ENCODE measurements at regions not wholly inside any gene's neighbourhood (a gene's known extent, or its start where the extent isn't known, plus 50 kb on each side); places are given as distances from the start of the nearest gene placed in this dataset.

- no peaks in the 10 kb centered on the region for H3F3A ChIP-seq (ENCODE audit: insufficient read depth, low read depth)
- no peak overlapping the region for H2AFZ ChIP-seq
- no peak overlapping the region for H3K4me3 ChIP-seq
- no peaks in the 10 kb centered on the region for H4K20me1 ChIP-seq (ENCODE audit: insufficient read depth)
- ChIA-PET POLR2A (ENCODE audit: unreplicated experiment) (no interaction called here), CTCF (no interaction called here)
- H3K9me2 ChIP-seq (ENCODE audit: insufficient read depth) = 0 out of 2 replicates have a peak, but pooled peaks cover 5% of the 10 kb centered on the region
- no peak for DNase-seq
- intact Hi-C loops (cut with micrococcal nuclease; ENCODE audit: unreplicated experiment) = no loop called here
- no peaks in the 10 kb centered on the region for H3K36me3 ChIP-seq (ENCODE audit: low read depth)
- TF ChIP-seq CTCF (conservative IDR thresholded peaks at IDR 0.05) = no peak
- TF ChIP-seq EZH2 (IDR thresholded peaks at IDR 0.05; ENCODE audit: low read depth) = no peak
- no peak overlapping the region for H3K4me2 ChIP-seq
- H3K27me3 ChIP-seq (ENCODE audit: insufficient read depth, low read depth) = no peaks in the 10 kb centered on the region
- H3K27ac ChIP-seq = no peak overlapping the region
- BruUV-seq (replicated peaks) = no TSS peak
- H3K9me3 ChIP-seq (ENCODE audit: insufficient read depth, low read depth) = no peaks in the 10 kb centered on the region
- no peaks in the 10 kb centered on the region for H3K4me1 ChIP-seq (replicated peaks; ENCODE audit: insufficient read depth)
- no peaks in the 10 kb centered on the region for H3K79me2 ChIP-seq (ENCODE audit: low read depth)
Measured at GRCh38 chr10:55273946-55274345, 472.9 kb upstream of the PCDH15 start.

- H3K4me1 ChIP-seq (replicated peaks; ENCODE audit: insufficient read depth) = no peaks in the 10 kb centered on the region
- no peak for DNase-seq
- CTCF ChIA-PET = no interaction called here
- no peaks in the 10 kb centered on the region for H3K36me3 ChIP-seq (ENCODE audit: low read depth)
- no peak overlapping the region for H2AFZ ChIP-seq
- H4K20me1 ChIP-seq (ENCODE audit: insufficient read depth) = no peaks in the 10 kb centered on the region
- no TSS peak for BruUV-seq (replicated peaks)
- H3K4me3 ChIP-seq = no peak overlapping the region
- H3K9me3 ChIP-seq (ENCODE audit: insufficient read depth, low read depth) = no peaks in the 10 kb centered on the region
- no peaks in the 10 kb centered on the region for H3K79me2 ChIP-seq (ENCODE audit: low read depth)
- TF ChIP-seq CTCF (conservative IDR thresholded peaks at IDR 0.05) = no peak
- no peaks in the 10 kb centered on the region for H3F3A ChIP-seq (ENCODE audit: insufficient read depth, low read depth)
- POLR2A ChIA-PET (ENCODE audit: unreplicated experiment) = interaction anchor here (0.5 to 0.6 kb wide), 2 partner anchors 196 to 238 kb away, joined by 3 to 5 read pairs; no protein-coding TSS in a partner anchor
- H3K27ac ChIP-seq = no peak overlapping the region
- H3K4me2 ChIP-seq = no peak overlapping the region
- intact Hi-C loops (cut with micrococcal nuclease; ENCODE audit: unreplicated experiment) = no loop called here
- no peaks in the 10 kb centered on the region for H3K27me3 ChIP-seq (ENCODE audit: insufficient read depth, low read depth)
- 0 out of 2 replicates have a peak, but pooled peaks cover 5% of the 10 kb centered on the region for H3K9me2 ChIP-seq (ENCODE audit: insufficient read depth)
Measured at GRCh38 chr10:55272886-55273285, 471.9 kb upstream of the PCDH15 start.

GRCh38 chr10:55266797-55267196 is 465.8 kb upstream of the PCDH15 start:
- H3K9me2 ChIP-seq (ENCODE audit: insufficient read depth) = no peaks in the 10 kb centered on the region
- H3K79me2 ChIP-seq (ENCODE audit: low read depth) = no peaks in the 10 kb centered on the region
- no peak overlapping the region for H3K4me2 ChIP-seq
- no peaks in the 10 kb centered on the region for H3K27me3 ChIP-seq (ENCODE audit: insufficient read depth, low read depth)
- no peaks in the 10 kb centered on the region for H3K9me3 ChIP-seq (ENCODE audit: insufficient read depth, low read depth)
- no peak overlapping the region for H3K4me3 ChIP-seq
- no peaks in the 10 kb centered on the region for H3K36me3 ChIP-seq (ENCODE audit: low read depth)
- ChIA-PET POLR2A (ENCODE audit: unreplicated experiment) (no interaction called here), CTCF (interaction anchor here (0.6 kb wide), 1 partner anchor 681 kb away, joined by 4 read pairs; no protein-coding TSS in a partner anchor)
- no peaks in the 10 kb centered on the region for H4K20me1 ChIP-seq (ENCODE audit: insufficient read depth)
- no peak overlapping the region for H3K27ac ChIP-seq
- TF ChIP-seq CTCF (conservative IDR thresholded peaks at IDR 0.05) (no peak), EZH2 (IDR thresholded peaks at IDR 0.05; ENCODE audit: low read depth) (no peak)
- no TSS peak for BruUV-seq (replicated peaks)
- intact Hi-C loops (cut with micrococcal nuclease; ENCODE audit: unreplicated experiment) = loop anchor here (10.0 kb wide), 1 partner anchor 368 kb away; no protein-coding TSS in a partner anchor
- H3K4me1 ChIP-seq (replicated peaks; ENCODE audit: insufficient read depth) = no peaks in the 10 kb centered on the region
- H2AFZ ChIP-seq = no peak overlapping the region
- no peaks in the 10 kb centered on the region for H3F3A ChIP-seq (ENCODE audit: insufficient read depth, low read depth)
- no peak for DNase-seq
